Kidney (tissue), 13 donors: ENCODE measurements at regions not wholly inside any gene's neighbourhood (a gene's known extent, or its start where the extent isn't known, plus 50 kb on each side); places are given as distances from the start of the nearest gene placed in this dataset.

Experiments used
- DNase-seq, 5 donors: peaks; one replicate each; pipeline ENCODE4 v3.0.0-alpha.2; 2013 to 2020
- FAIRE-seq: peaks from 2 replicates; lab custom pipeline; 2012; peaks lifted over from hg19 to GRCh38; lab: Jason Lieb, UNC
- H3K27ac ChIP-seq, 2 donors: one replicate each; pipeline ENCODE4 v1.7.0; 2013; ENCODE audit warnings: low read depth in 2 of 2, low read length in 2 of 2, inconsistent platforms in 1 of 2
- H3K27me3 ChIP-seq: one replicate; pipeline ENCODE4 v1.7.1; 2013; ENCODE audit warnings: low read length, inconsistent platforms; ENCODE audit not compliant: control insufficient read depth, insufficient read depth
- H3K36me3 ChIP-seq, 3 donors: one replicate each; pipeline versions ENCODE4 v1.7.0 to v1.7.1; 2013; ENCODE audit warnings: low read length in 3 of 3, control low read depth in 1 of 3, inconsistent platforms in 1 of 3; ENCODE audit not compliant: insufficient read depth in 3 of 3, control insufficient read depth in 2 of 3
- H3K4me1 ChIP-seq, 3 donors: one replicate each; pipeline versions ENCODE4 v1.7.0 to v1.7.1; 2013; ENCODE audit warnings: low read length in 3 of 3, inconsistent platforms in 1 of 3, low read depth in 1 of 3; ENCODE audit not compliant: control insufficient read depth in 2 of 3, insufficient read depth in 2 of 3
- H3K4me3 ChIP-seq, 3 donors: one replicate each; pipeline versions ENCODE4 v1.7.0 to v1.8.1; 2013; ENCODE audit warnings: low read length in 3 of 3, control low read depth in 1 of 3, inconsistent platforms in 1 of 3
- H3K9ac ChIP-seq, 3 donors: one replicate each; pipeline versions ENCODE4 v1.7.0 to v1.7.1; 2013; ENCODE audit warnings: low read length in 3 of 3, control low read depth in 1 of 3, inconsistent platforms in 1 of 3
- H3K9me3 ChIP-seq, 3 donors: one replicate each; pipeline versions ENCODE4 v1.7.0 to v1.7.1; 2013; ENCODE audit warnings: low read length in 3 of 3, control low read depth in 1 of 3, inconsistent platforms in 1 of 3; ENCODE audit not compliant: control insufficient read depth in 2 of 3, insufficient read depth in 1 of 3
- intact Hi-C: fragments of 100-400 bp; cut with DNase I; formaldehyde crosslinking; loops from one replicate; pipeline ENCODE4 v1.11.1; 2022
- TF ChIP-seq, protein P1 (sequence below): IDR thresholded peaks from 3 replicates; pipeline ENCODE4 v1.5.1; 2012; ENCODE audit warnings: mild to moderate bottlenecking, moderate library complexity, borderline replicate concordance; ENCODE audit not compliant: insufficient read depth; ENCODE audit errors: extremely low read depth
- donor health status: control.
- donor health status: control.
- donor health status: control.
- donor health status: control.
- donor health status: control.
- donor health status: DM: yes; HTN: yes; CAD: no.
- donor health status: Normal renal cell carcinoma (clear cell type).

GRCh38 chr2:164073101-164074074, 337.6 kb upstream of the FIGN start:
- intact Hi-C loops: no loop called here
- Histone ChIP-seq H3K9me3 (no peaks in the 10 kb centered on the region), H3K4me3 (no peak overlapping the region), H3K36me3 (no peaks in the 10 kb centered on the region), H3K9ac (no peak overlapping the region), H3K27me3 (no peaks in the 10 kb centered on the region), H3K27ac (no peak overlapping the region), H3K4me1 (no peaks in the 10 kb centered on the region)
- TF ChIP-seq, protein P1, sequence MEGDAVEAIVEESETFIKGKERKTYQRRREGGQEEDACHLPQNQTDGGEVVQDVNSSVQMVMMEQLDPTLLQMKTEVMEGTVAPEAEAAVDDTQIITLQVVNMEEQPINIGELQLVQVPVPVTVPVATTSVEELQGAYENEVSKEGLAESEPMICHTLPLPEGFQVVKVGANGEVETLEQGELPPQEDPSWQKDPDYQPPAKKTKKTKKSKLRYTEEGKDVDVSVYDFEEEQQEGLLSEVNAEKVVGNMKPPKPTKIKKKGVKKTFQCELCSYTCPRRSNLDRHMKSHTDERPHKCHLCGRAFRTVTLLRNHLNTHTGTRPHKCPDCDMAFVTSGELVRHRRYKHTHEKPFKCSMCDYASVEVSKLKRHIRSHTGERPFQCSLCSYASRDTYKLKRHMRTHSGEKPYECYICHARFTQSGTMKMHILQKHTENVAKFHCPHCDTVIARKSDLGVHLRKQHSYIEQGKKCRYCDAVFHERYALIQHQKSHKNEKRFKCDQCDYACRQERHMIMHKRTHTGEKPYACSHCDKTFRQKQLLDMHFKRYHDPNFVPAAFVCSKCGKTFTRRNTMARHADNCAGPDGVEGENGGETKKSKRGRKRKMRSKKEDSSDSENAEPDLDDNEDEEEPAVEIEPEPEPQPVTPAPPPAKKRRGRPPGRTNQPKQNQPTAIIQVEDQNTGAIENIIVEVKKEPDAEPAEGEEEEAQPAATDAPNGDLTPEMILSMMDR: no peak
- FAIRE-seq (no peak), DNase-seq (peak in 2 of 5 donors; percentile 44)

GRCh38 chr2:164069540-164069939, 333.7 kb upstream of the FIGN start:
- Histone ChIP-seq H3K27ac (no peak overlapping the region), H3K36me3 (no peaks in the 10 kb centered on the region), H3K9me3 (no peaks in the 10 kb centered on the region), H3K4me3 (no peak overlapping the region), H3K9ac (no peak overlapping the region), H3K4me1 (no peaks in the 10 kb centered on the region), H3K27me3 (no peaks in the 10 kb centered on the region)
- intact Hi-C loops: loop anchor here (10.0 kb wide), 1 partner anchor 725 kb away; no protein-coding TSS in a partner anchor
- DNase-seq (peak in 1 of 5 donors; percentile 30), FAIRE-seq (no peak)
- TF ChIP-seq, protein P1: no peak

GRCh38 chr2:164068063-164068462, 332.3 kb upstream of the FIGN start:
- Histone ChIP-seq H3K4me3 (no peak overlapping the region), H3K36me3 (no peaks in the 10 kb centered on the region), H3K9ac (no peak overlapping the region), H3K9me3 (no peaks in the 10 kb centered on the region), H3K27me3 (no peaks in the 10 kb centered on the region), H3K4me1 (no peaks in the 10 kb centered on the region), H3K27ac (no peak overlapping the region)
- TF ChIP-seq, protein P1: no peak
- FAIRE-seq (no peak), DNase-seq (no peak)
- intact Hi-C loops: loop anchor here (10.0 kb wide), 1 partner anchor 723 kb away; no protein-coding TSS in a partner anchor
